H1 (cell line): ENCODE measurements at regions not wholly inside any gene's neighbourhood (a gene's known extent, or its start where the extent isn't known, plus 50 kb on each side); places are given as distances from the start of the nearest gene placed in this dataset.

Experiments
- CTCF ChIA-PET: fragments of 300-600 bp; sonication (Branson Sonifier 250); formaldehyde crosslinking; loops from one replicate; lab custom pipeline; 2021; ENCODE audit not compliant: partially characterized antibody; lab: Charles Lee
- POLR2A ChIA-PET: fragments of 300-600 bp; sonication (Branson Sonifier 250); formaldehyde crosslinking; loops from one replicate; lab custom pipeline; 2021; ENCODE audit warnings: inconsistent platforms; ENCODE audit not compliant: partially characterized antibody; lab: Charles Lee
- DNase-seq, 2 experiments: peaks; one replicate each; pipeline versions ENCODE4 v3.0.0 to v3.0.0-alpha.2; 2010 to 2022; ENCODE audit warnings: low spot score in 2 of 2, low read depth in 1 of 2, mixed read lengths in 1 of 2
- FAIRE-seq: peaks from 2 replicates; lab custom pipeline; 2011; peaks lifted over from hg19 to GRCh38; lab: Jason Lieb, UNC
- H2AFZ ChIP-seq: 2 replicates; pipeline ENCODE4 v1.8.1; 2012; ENCODE audit warnings: low read length, inconsistent platforms
- H2AK5ac ChIP-seq: 2 replicates; pipeline ENCODE4 v1.6.1; 2013; ENCODE audit warnings: low read depth, low read length
- H2BK120ac ChIP-seq: replicated peaks from 2 replicates; pipeline ENCODE3; 2013; ENCODE audit warnings: low read depth, low read length, inconsistent platforms
- H2BK12ac ChIP-seq: 2 replicates; pipeline ENCODE4 v1.6.1; 2013; ENCODE audit warnings: low read depth, low read length
- H2BK15ac ChIP-seq: 2 replicates; pipeline ENCODE4 v1.6.1; 2013; ENCODE audit warnings: low read length
- H2BK20ac ChIP-seq: 2 replicates; pipeline ENCODE4 v1.6.1; 2013; ENCODE audit warnings: low read length
- H2BK5ac ChIP-seq: 2 replicates; pipeline ENCODE4 v1.6.1; 2013; ENCODE audit warnings: low read depth, low read length
- H3K14ac ChIP-seq: 2 replicates; pipeline ENCODE4 v1.6.1; 2013; ENCODE audit warnings: inconsistent platforms; ENCODE audit not compliant: insufficient read length
- H3K18ac ChIP-seq: 2 replicates; pipeline ENCODE4 v1.6.1; 2013; ENCODE audit warnings: low read length; ENCODE audit errors: extremely low read depth
- H3K23ac ChIP-seq: 2 replicates; pipeline ENCODE4 v1.6.1; 2013; ENCODE audit warnings: inconsistent platforms; ENCODE audit not compliant: insufficient read length
- H3K23me2 ChIP-seq: 2 replicates; pipeline ENCODE4 v1.6.1; 2013; ENCODE audit warnings: low read depth, low read length
- H3K27ac ChIP-seq: 2 replicates; pipeline ENCODE4 v1.6.1; 2011; ENCODE audit warnings: low read depth, low read length, inconsistent platforms
- H3K27me3 ChIP-seq, 4 experiments: replicated peaks in 1 of 4; 1 replicate in 1 of 4; 2 replicates in 3 of 4; pipeline versions ENCODE4 v1.6.1 to v1.8.1; 2011 to 2013; ENCODE audit warnings: low read length in 3 of 4, mild to moderate bottlenecking in 3 of 4, inconsistent platforms in 2 of 4, mixed read lengths in 2 of 4, moderate library complexity in 1 of 4; ENCODE audit not compliant: control insufficient read depth in 3 of 4, insufficient read depth in 3 of 4; ENCODE audit errors: extremely low read depth in 1 of 4
- H3K36me3 ChIP-seq, 4 experiments: 2 replicates each; pipeline versions ENCODE4 v1.6.1 to v1.8.1; 2011 to 2013; ENCODE audit warnings: mild to moderate bottlenecking in 4 of 4, low read length in 3 of 4, moderate library complexity in 2 of 4, control low read depth in 1 of 4, inconsistent platforms in 1 of 4; ENCODE audit not compliant: insufficient read depth in 4 of 4, control insufficient read depth in 2 of 4
- H3K4ac ChIP-seq: replicated peaks from 2 replicates; pipeline ENCODE3; 2013; ENCODE audit warnings: low read length, low read depth, mixed read lengths, inconsistent platforms; ENCODE audit not compliant: insufficient read length
- H3K4me1 ChIP-seq, 4 experiments: replicated peaks in 1 of 4; 1 replicate in 1 of 4; 2 replicates in 3 of 4; pipeline versions ENCODE4 v1.6.1 to v1.8.1; 2011 to 2013; ENCODE audit warnings: low read length in 3 of 4, inconsistent platforms in 2 of 4, mixed read lengths in 1 of 4; ENCODE audit not compliant: insufficient read depth in 4 of 4, control insufficient read depth in 3 of 4
- H3K4me2 ChIP-seq, 2 experiments: 2 replicates each; pipeline versions ENCODE4 v1.6.1 to v1.8.1; 2011 to 2013; ENCODE audit warnings: low read depth in 2 of 2, low read length in 2 of 2, control low read depth in 1 of 2, inconsistent platforms in 1 of 2, mild to moderate bottlenecking in 1 of 2; ENCODE audit not compliant: insufficient read depth in 1 of 2
- H3K4me3 ChIP-seq, 4 experiments: fragments of 200-600, 300-600 bp in 1 of 4; sonication (generic), shearing (Covaris generic), sonication (Bioruptor Twin) in 1 of 4; 2 replicates each; pipeline versions ENCODE4 v1.5.1 to v1.8.1; 2011 to 2016; ENCODE audit warnings: low read length in 4 of 4, low read depth in 3 of 4, control low read depth in 2 of 4, inconsistent platforms in 2 of 4, mild to moderate bottlenecking in 2 of 4, mixed read lengths in 1 of 4, moderate library complexity in 1 of 4; ENCODE audit not compliant: insufficient read depth in 2 of 4; ENCODE audit errors: extremely low read depth in 1 of 4
- H3K56ac ChIP-seq: replicated peaks from 2 replicates; pipeline ENCODE3; 2013; ENCODE audit warnings: low read depth, mild to moderate bottlenecking, mixed read lengths, low read length, inconsistent platforms; ENCODE audit not compliant: insufficient read length
- H3K79me1 ChIP-seq: 2 replicates; pipeline ENCODE4 v1.6.1; 2013; ENCODE audit warnings: low read depth, low read length, control low read depth
- H3K79me2 ChIP-seq, 2 experiments: 2 replicates each; pipeline versions ENCODE4 v1.6.1 to v1.8.1; 2012 to 2013; ENCODE audit warnings: low read length in 2 of 2, mild to moderate bottlenecking in 2 of 2, inconsistent platforms in 1 of 2; ENCODE audit not compliant: insufficient read depth in 2 of 2, control insufficient read depth in 1 of 2
- H3K9ac ChIP-seq, 4 experiments: replicated peaks in 1 of 4; 1 replicate in 1 of 4; 2 replicates in 3 of 4; pipeline versions ENCODE4 v1.6.1 to v1.8.1; 2011 to 2013; ENCODE audit warnings: low read depth in 3 of 4, low read length in 3 of 4, control low read depth in 2 of 4, mild to moderate bottlenecking in 2 of 4, moderate library complexity in 2 of 4, inconsistent platforms in 1 of 4; ENCODE audit errors: extremely low read depth in 1 of 4
- H3K9me3 ChIP-seq, 2 experiments: 2 replicates each; pipeline versions ENCODE4 v1.6.1 to v1.8.1; 2012 to 2013; ENCODE audit warnings: mild to moderate bottlenecking in 2 of 2, moderate library complexity in 2 of 2, control low read depth in 1 of 2, inconsistent platforms in 1 of 2, low read depth in 1 of 2, low read length in 1 of 2, mixed read lengths in 1 of 2; ENCODE audit not compliant: insufficient read depth in 2 of 2
- H4K20me1 ChIP-seq, 2 experiments: replicated peaks in 1 of 2; 2 replicates each; pipeline versions ENCODE3 to v1.8.1; 2011 to 2013; ENCODE audit warnings: inconsistent platforms in 2 of 2, low read length in 2 of 2, mild to moderate bottlenecking in 1 of 2; ENCODE audit not compliant: insufficient read depth in 2 of 2, control insufficient read depth in 1 of 2
- H4K5ac ChIP-seq: 2 replicates; pipeline ENCODE4 v1.6.1; 2013; ENCODE audit warnings: low read length, low read depth, mixed read lengths, inconsistent platforms; ENCODE audit not compliant: insufficient read length
- H4K8ac ChIP-seq: 2 replicates; pipeline ENCODE4 v1.8.0; 2013; ENCODE audit warnings: mild to moderate bottlenecking, moderate library complexity, low read length, inconsistent platforms; ENCODE audit not compliant: insufficient read depth; ENCODE audit errors: extremely low read depth
- H4K91ac ChIP-seq: replicated peaks from 2 replicates; pipeline ENCODE3; 2013; ENCODE audit warnings: low read length, mixed read lengths, inconsistent platforms; ENCODE audit not compliant: insufficient read length
- HDAC2 ChIP-seq, 2 experiments: fragments of 300-600 bp in 1 of 2; sonication (generic) in 1 of 2; IDR thresholded peaks; 2 replicates each; pipeline ENCODE4 v1.6.1; 2011 to 2012; ENCODE audit warnings: low read depth in 2 of 2, low read length in 2 of 2, mild to moderate bottlenecking in 2 of 2, moderate library complexity in 2 of 2, borderline replicate concordance in 1 of 2, inconsistent platforms in 1 of 2
- NANOG ChIP-seq: IDR thresholded peaks from 2 replicates; pipeline ENCODE4 v1.6.1; 2011; ENCODE audit warnings: low read length, low read depth, mild to moderate bottlenecking, inconsistent platforms; ENCODE audit not compliant: insufficient read depth, poor library complexity, severe bottlenecking
- SP2 ChIP-seq: IDR thresholded peaks from 2 replicates; pipeline ENCODE4 v1.6.1; 2012; ENCODE audit warnings: mild to moderate bottlenecking, low read length, inconsistent platforms
- WGBS, 2 experiments: shearing (Covaris generic) in 1 of 2; methylation state at CpG; one replicate each; pipeline versions ENCODE4 v1.1.6 to v1.1.7; 2013 to 2015; ENCODE audit warnings: low lambda C conversion rate in 2 of 2, mixed read lengths in 2 of 2, inconsistent platforms in 1 of 2, low coverage in 1 of 2, missing lambda C conversion rate in 1 of 2; ENCODE audit not compliant: insufficient replicate concordance in 2 of 2, insufficient coverage in 1 of 2, insufficient read length in 1 of 2; ENCODE audit errors: extremely low coverage in 1 of 2, missing lambda C conversion rate in 1 of 2; 5-methylcytosine and 5-hydroxymethylcytosine counted together

GRCh38 chr18:78165525-78165924, 814.1 kb upstream of the SALL3 start:
- Histone ChIP-seq H3K9ac (no peak overlapping the region), H3K79me1 (no peaks in the 10 kb centered on the region)
- no peak for TF ChIP-seq HDAC2 (IDR thresholded peaks at IDR 0.05; ENCODE audit: borderline replicate concordance in 1 of 2, low read depth in 2 of 2, low read length in 2 of 2)
- no peak for TF ChIP-seq NANOG
- no peak for TF ChIP-seq SP2
- TF ChIP-seq, all 59 proteins: peak for 0
- H2AFZ ChIP-seq = no peak overlapping the region
- H2AK5ac ChIP-seq = no peak overlapping the region
- WGBS, 2 experiments = 94% methylated on average over 7 of the region's 7 CpGs; no CpG with 5 or more reads in 1 of the 2 experiments
- no peak overlapping the region for H2BK20ac ChIP-seq
- H3K4me1 ChIP-seq = no peaks in the 10 kb centered on the region
- H3K56ac ChIP-seq = no peak overlapping the region
- ChIA-PET CTCF (interaction anchor here (0.7 to 1.6 kb wide), 3 partner anchors 9 to 420 kb away, joined by 3 read pairs; no protein-coding TSS in a partner anchor), POLR2A (no interaction called here)
- no peak overlapping the region for H2BK15ac ChIP-seq
- H3K79me2 ChIP-seq = no peaks in the 10 kb centered on the region
- H3K23ac ChIP-seq = no peak overlapping the region
- DNase-seq (no peak), FAIRE-seq (no peak)
- no peaks in the 10 kb centered on the region for H3K9me3 ChIP-seq
- H4K91ac ChIP-seq = no peak overlapping the region
- no peak overlapping the region for H4K5ac ChIP-seq
- H3K36me3 ChIP-seq = no peaks in the 10 kb centered on the region
- H3K4me2 ChIP-seq = no peak overlapping the region
- no peak overlapping the region for H3K4ac ChIP-seq
- H3K27me3 ChIP-seq = no peaks in the 10 kb centered on the region
- H2BK12ac ChIP-seq = no peak overlapping the region
- no peak overlapping the region for H2BK120ac ChIP-seq
- no peaks in the 10 kb centered on the region for H3K23me2 ChIP-seq
- H3K27ac ChIP-seq = no peak overlapping the region
- no peak overlapping the region for H3K14ac ChIP-seq
- no peaks in the 10 kb centered on the region for H4K20me1 ChIP-seq
- no peak overlapping the region for H2BK5ac ChIP-seq
- no peak overlapping the region for H3K4me3 ChIP-seq
- H4K8ac ChIP-seq = no peak overlapping the region
- no peak overlapping the region for H3K18ac ChIP-seq
